GM18861 (cell line): ENCODE measurements at regions not wholly inside any gene's neighbourhood (a gene's known extent, or its start where the extent isn't known, plus 50 kb on each side); places are given as distances from the start of the nearest gene placed in this dataset.

Experiments used
- ATAC-seq: cut with Tn5 transposase; IDR thresholded peaks from one replicate; pipeline ENCODE4 v1.9.1; 2021; ENCODE audit not compliant: unreplicated experiment

DNA sequence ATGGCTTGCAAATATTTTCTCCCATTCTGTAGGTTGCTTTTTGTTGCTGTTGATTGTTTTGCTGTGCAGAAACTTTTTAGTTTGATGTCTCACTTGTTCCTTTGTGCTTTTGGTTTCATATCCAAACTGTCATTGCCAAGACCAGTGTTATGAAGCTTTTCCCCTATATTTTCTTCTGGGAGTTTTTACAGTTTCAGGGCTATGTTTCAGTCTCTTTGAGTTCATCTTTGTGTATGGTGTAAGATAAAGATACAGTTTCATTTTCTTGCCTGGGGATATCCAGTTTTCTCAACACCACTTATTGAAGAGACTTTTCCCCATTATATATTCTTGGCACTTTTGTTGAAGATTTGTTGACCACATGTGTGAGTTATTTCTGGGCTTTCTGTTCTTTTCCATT, 139.9 kb downstream of the MRPL57 start:
- ATAC-seq, result no peak

DNA sequence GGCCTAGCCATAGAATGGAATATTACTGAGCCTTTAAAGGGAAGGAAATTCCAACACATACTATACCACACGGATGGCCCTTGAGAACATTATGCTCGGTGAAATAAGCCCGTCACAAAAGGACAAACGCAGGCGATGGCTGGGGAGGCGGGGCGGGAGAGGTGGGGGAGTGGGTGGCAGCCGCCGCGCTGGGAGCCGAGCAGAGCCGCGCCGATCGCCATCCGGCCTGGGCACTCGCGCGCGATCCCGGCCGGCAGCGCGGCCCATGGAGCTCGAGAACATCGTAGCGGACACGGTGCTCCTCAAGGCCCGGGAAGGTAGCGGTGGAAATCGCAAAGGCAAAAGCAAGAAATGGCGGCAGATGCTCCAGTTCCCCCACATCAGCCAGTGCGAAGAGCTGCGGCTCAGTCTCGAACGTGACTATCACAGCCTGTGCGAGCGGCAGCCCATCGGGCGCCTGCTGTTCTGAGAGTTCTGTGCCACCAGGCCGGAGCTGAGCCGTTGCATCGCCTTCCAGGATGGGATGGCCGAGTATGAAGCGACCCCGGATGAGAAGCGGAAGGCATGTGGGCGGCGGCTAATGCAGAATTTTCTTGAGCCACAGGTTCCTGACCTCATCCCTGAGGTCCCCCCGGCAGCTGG, 140.1 kb downstream of the ZDHHC20 start:
- no peak for ATAC-seq

DNA sequence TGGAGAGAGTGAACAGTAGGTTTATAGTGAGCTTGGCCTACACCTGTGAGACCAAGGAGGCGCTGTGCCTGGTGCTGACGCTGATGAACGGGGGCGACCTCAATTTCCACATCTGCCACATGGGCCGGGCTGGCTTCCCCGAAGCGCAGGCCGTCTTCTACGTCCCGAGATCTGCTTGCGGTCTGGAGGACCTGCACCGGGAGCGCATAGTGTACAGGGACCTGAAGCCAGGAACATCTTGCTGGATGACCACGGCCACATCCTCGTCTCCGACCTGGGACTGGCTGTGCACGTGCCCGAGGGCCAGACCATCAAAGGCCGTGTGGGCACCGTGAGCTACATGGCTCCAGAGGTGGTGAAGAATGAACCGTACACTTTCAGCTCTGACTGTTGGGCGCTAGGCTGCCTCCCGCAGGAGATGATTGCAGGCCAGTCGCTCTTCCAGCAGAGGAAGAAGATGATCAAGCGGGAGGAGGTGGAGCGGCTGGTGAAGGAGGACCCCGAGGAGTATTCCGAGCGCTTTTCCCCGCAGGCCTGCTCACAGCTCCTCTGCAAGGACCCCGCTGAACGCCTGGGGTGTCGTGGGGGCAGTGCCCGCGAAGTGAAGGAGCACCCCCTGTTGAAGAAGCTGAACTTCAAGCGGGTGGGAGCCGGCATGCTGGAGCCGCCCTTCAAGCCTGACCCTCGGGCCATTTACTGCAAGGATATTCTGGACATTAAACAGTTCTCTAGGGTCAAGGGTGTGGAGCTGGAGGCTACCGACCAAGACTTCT, 139.0 kb downstream of the ZDHHC20 start:
- ATAC-seq, result no peak

DNA sequence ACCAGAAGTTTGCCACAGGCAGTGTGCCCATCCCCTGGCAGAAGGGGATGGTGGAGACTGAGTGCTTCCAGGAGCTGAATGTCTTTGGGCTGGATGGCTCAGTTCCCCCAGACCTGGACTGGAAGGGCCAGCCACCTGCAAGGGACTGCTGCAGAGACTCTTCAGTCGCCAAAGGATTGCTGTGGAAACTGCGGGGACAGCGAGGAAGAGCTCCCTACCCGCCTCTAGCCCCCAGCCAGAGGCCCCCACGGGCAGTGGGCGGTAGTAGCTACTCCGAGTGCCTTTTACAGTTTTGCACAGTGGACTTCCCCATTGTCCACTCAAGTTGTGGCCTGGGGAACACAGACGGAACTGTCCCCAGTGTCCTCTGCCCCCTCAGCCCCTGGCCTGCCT, 138.5 kb downstream of the ZDHHC20 start:
- ATAC-seq, result no peak

DNA sequence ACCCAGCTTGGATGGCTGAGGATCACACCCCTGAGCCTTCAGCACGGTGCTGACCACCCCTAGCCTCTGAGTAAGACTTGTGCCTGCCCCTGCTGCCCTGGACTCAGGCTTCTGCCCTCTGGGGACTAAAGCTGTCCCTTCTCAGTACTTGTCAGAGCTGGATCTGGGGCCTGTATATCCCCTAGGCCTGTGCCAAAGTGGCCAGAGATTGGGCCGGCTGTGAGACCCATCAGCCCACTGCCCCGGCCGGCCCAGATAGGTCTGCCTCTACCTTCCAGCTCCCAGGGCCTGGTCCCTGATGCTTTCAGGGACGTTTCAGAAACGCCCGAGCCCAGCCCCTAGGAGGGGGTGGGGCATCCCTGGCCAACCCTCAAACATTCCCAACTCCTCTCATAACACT, 137.8 kb downstream of the ZDHHC20 start:
- no peak for ATAC-seq

DNA sequence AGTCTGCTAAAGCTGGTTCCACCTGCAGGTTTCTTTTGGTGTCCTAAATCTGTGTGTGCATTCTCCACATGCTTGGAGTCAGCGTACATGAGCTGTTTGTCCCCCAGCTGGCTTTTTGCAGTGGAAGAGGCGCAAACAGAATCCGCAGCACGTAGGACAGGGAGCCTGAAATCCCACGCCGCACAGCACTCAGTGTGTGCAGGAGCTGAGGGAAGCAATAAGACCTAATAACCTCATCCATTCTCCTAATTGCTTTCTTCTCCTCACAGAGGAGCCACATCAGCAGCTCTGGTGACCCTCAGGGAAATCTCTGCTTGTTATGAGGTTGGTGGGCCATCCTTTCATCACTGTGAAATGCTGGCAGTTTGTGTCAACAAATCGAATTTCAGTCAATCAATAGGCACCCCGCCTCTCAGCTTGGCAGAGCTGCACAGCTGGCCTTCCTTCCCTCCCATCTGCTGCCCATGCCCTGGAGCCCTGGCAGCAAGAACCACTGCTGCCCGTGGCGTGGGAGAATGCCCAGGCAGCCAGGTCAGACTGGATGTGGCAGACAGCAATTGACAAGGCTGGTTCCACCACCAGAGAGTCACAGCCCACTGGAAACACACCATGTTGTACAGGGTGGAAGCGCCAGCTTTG, 136.7 kb downstream of the ZDHHC20 start:
- ATAC-seq, result no peak
